NCI-H1694 (cell line): ENCODE measurements at regions not wholly inside any gene's neighbourhood (a gene's known extent, or its start where the extent isn't known, plus 50 kb on each side); places are given as distances from the start of the nearest gene placed in this dataset.

Source experiments
- DNase-seq: peaks from one replicate; lab custom pipeline; 2025; lab: John Stamatoyannopoulos, UW

GRCh38 chr3:188066141-188066540 is 87.8 kb upstream of the LPP start:
- DNase-seq, result no peak

- DNase-seq, result no peak
These were observed 86.0 kb upstream of the LPP start for GRCh38 chr3:188067932-188068331.

- DNase-seq, result no peak
These were observed 85.6 kb upstream of the LPP start for GRCh38 chr3:188068342-188068741.

GRCh38 chr3:188071636-188072035 is 82.3 kb upstream of the LPP start:
- DNase-seq, result no peak

GRCh38 chr3:188076176-188076575 is 77.8 kb upstream of the LPP start:
- no peak for DNase-seq

GRCh38 chr3:188077160-188077799 is 76.7 kb upstream of the LPP start:
- DNase-seq, result no peak

GRCh38 chr3:188080091-188080490 is 73.9 kb upstream of the LPP start:
- no peak for DNase-seq

GRCh38 chr3:188082031-188082430 is 71.9 kb upstream of the LPP start:
- DNase-seq, result no peak

GRCh38 chr3:188082450-188082849 is 71.5 kb upstream of the LPP start:
- no peak for DNase-seq

GRCh38 chr3:188083011-188083410 is 70.9 kb upstream of the LPP start:
- DNase-seq, result no peak

GRCh38 chr3:188084752-188085583 is 69.0 kb upstream of the LPP start:
- DNase-seq, result no peak

GRCh38 chr3:188085584-188086560 is 68.1 kb upstream of the LPP start:
- DNase-seq, result no peak

- no peak for DNase-seq
These were observed 64.8 kb upstream of the LPP start for GRCh38 chr3:188088948-188089685.

- DNase-seq, result no peak
These were observed 63.2 kb upstream of the LPP start for GRCh38 chr3:188090620-188091309.

- no peak for DNase-seq
These were observed 62.2 kb upstream of the LPP start for GRCh38 chr3:188091746-188092145.

GRCh38 chr3:188092648-188093047 is 61.3 kb upstream of the LPP start:
- DNase-seq, result no peak

- no peak for DNase-seq
These were observed 58.5 kb upstream of the LPP start for GRCh38 chr3:188095431-188095830.

- no peak for DNase-seq
These were observed 56.2 kb upstream of the LPP start for GRCh38 chr3:188097791-188098190.

GRCh38 chr3:188099907-188100306 is 54.0 kb upstream of the LPP start:
- DNase-seq, result no peak

- no peak for DNase-seq
These were observed 51.0 kb upstream of the LPP start for GRCh38 chr3:188102861-188103547.

- no peak for DNase-seq
These were observed 49.9 kb upstream of the LPP start for GRCh38 chr3:188104050-188104449.
